ENCODE measurements at regions not wholly inside any gene's neighbourhood (a gene's known extent, or its start where the extent isn't known, plus 50 kb on each side); places are given as distances from the start of the nearest gene placed in this dataset.
A peak's percentile ranks its signal among the peaks of the same experiment; 100 is the strongest.

DNA sequence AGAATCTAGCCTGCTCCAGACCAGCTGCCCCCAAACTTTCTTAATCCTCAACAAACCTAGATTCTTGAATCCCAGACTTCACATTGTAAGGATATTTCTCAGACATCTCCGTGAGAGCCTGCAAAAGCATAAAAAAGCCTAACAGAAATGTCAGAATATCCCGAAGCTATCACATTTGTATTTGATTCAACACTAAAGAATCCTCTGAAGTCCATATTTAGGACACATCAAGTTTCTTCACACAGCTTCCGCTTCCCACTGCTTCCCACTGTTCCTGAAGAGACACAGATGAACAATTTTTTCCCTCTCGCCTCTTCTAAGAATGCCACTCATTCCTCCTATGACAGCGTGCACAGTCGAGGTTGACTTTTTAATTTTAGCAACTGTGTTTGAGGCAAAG lies 396.2 kb upstream of the IGFBP3 start:
- no peaks in the 10 kb centered on the region for H3K36me3 ChIP-seq (ENCODE audit: control insufficient read depth, insufficient read depth, low read length)
- H2BK120ac ChIP-seq (ENCODE audit: low read depth, low read length): peak overlapping the region; percentile 53; the same call in 1 of the 2 replicates
- H3K9ac ChIP-seq (ENCODE audit: low read depth, low read length): no peak overlapping the region
- H3K4ac ChIP-seq (ENCODE audit: low read depth, low read length): peak overlapping the region; percentile 72
- no peak overlapping the region for H4K5ac ChIP-seq (ENCODE audit: low read depth, low read length)
- H3K27ac ChIP-seq (ENCODE audit: insufficient read depth, low read length): no peak overlapping the region
- no peak overlapping the region; the same call in 1 of the 2 replicates for H3K4me2 ChIP-seq (ENCODE audit: low read depth, low read length)
- H2BK5ac ChIP-seq (ENCODE audit: low read depth, low read length, poor library complexity, severe bottlenecking): peak overlapping the region; percentile 78
- peak overlapping the region; percentile 65 for H2BK20ac ChIP-seq (ENCODE audit: low read depth, low read length)
- DNase-seq (peak; percentile 46), ATAC-seq (ENCODE audit: low read depth) (no peak)
- peak overlapping the region in 1 of 2 experiments; percentile 37; a peak in 2 of 4 replicates for H4K8ac ChIP-seq (ENCODE audit: low read depth in 2 of 2, low read length in 2 of 2)
- no peak overlapping the region for H2AK9ac ChIP-seq (replicated peaks; ENCODE audit: low read depth, low read length, poor library complexity)
- intact Hi-C loops (cut with micrococcal nuclease) (no loop called here), dilution Hi-C loops (cut with HindIII; ENCODE audit: low sequenced_read_pairs, unreplicated experiment) (no loop called here), in situ Hi-C loops (cut with MboI; ENCODE audit: low sequenced_read_pairs) (no loop called here)
- H3K9me3 ChIP-seq (ENCODE audit: control insufficient read depth, insufficient read depth, low read length): no peaks in the 10 kb centered on the region
- peak overlapping the region; percentile 24; the same call in 1 of the 2 replicates for H3K18ac ChIP-seq (ENCODE audit: low read depth, low read length)
- H4K20me1 ChIP-seq (ENCODE audit: insufficient read depth, low read length): no peaks in the 10 kb centered on the region
- H3K14ac ChIP-seq (replicated peaks; ENCODE audit: low read depth, low read length): no peak overlapping the region; the same call in 1 of the 2 replicates
- no peak overlapping the region for H3K56ac ChIP-seq (ENCODE audit: extremely low read depth, insufficient read depth, low read length)
- ChIA-PET POLR2A (ENCODE audit: unreplicated experiment) (no interaction called here), CTCF (no interaction called here)
- H2BK15ac ChIP-seq (ENCODE audit: low read depth, low read length): peak overlapping the region; percentile 3; the same call in 2 of the 3 replicates
- H3K9me1 ChIP-seq (ENCODE audit: insufficient read depth, low read length): peaks cover 3% of the 10 kb centered on the region
- BruUV-seq (replicated peaks): no TSS peak
- H3K4me1 ChIP-seq (ENCODE audit: control insufficient read depth, insufficient read depth, low read length): peaks cover 2% of the 10 kb centered on the region; the same call in 1 of the 2 replicates
- H2AK5ac ChIP-seq (ENCODE audit: low read depth, low read length): no peak overlapping the region
- H4K91ac ChIP-seq (ENCODE audit: insufficient read depth, low read depth, low read length): no peak overlapping the region
- no peaks in the 10 kb centered on the region for H3K27me3 ChIP-seq (ENCODE audit: control insufficient read depth, insufficient read depth, low read length)
- 40% methylated on average over 1 of the region's 6 CpGs; no CpG with 5 or more reads in 1 of the 2 experiments for WGBS, 2 experiments (ENCODE audit: extremely low coverage in 2 of 2, insufficient read length in 1 of 2)
- H3K23ac ChIP-seq (ENCODE audit: low read depth, low read length): no peak overlapping the region
- H3K4me3 ChIP-seq (ENCODE audit: insufficient read depth, low read depth, low read length): no peak overlapping the region
- no peaks in the 10 kb centered on the region for H3K79me1 ChIP-seq (ENCODE audit: low read depth in 1 of 2, low read length in 2 of 2)
- H2AFZ ChIP-seq (replicated peaks; ENCODE audit: low read length, poor library complexity): no peak overlapping the region
- TF ChIP-seq RFX5 (IDR thresholded peaks at IDR 0.05; ENCODE audit: low read depth, low read length): no peak
- TF ChIP-seq CEBPB (IDR thresholded peaks at IDR 0.05; ENCODE audit: low read depth, low read length): no peak
- TF ChIP-seq MXI1 (IDR thresholded peaks at IDR 0.05; ENCODE audit: borderline replicate concordance, low read depth, low read length): no peak
- TF ChIP-seq USF2 (IDR thresholded peaks at IDR 0.05; ENCODE audit: low read depth, low read length): no peak
- TF ChIP-seq MAFK (IDR thresholded peaks at IDR 0.05; ENCODE audit: low read depth, low read length): no peak
- no peak for TF ChIP-seq CTCF (conservative IDR thresholded peaks at IDR 0.05; ENCODE audit: low read depth, low read length)
- no peak for TF ChIP-seq ELK1 (IDR thresholded peaks at IDR 0.05; ENCODE audit: borderline replicate concordance, low read depth, low read length)
- no peak for TF ChIP-seq FOS (IDR thresholded peaks at IDR 0.05; ENCODE audit: low read depth, low read length)
- TF ChIP-seq CHD1 (IDR thresholded peaks at IDR 0.05; ENCODE audit: low read depth, low read length): no peak
- TF ChIP-seq MAZ (IDR thresholded peaks at IDR 0.05; ENCODE audit: borderline replicate concordance, low read depth, low read length): no peak

Data from IMR-90 (cell line).